ENCODE measurements at regions not wholly inside any gene's neighbourhood (a gene's known extent, or its start where the extent isn't known, plus 50 kb on each side); places are given as distances from the start of the nearest gene placed in this dataset.

DNA sequence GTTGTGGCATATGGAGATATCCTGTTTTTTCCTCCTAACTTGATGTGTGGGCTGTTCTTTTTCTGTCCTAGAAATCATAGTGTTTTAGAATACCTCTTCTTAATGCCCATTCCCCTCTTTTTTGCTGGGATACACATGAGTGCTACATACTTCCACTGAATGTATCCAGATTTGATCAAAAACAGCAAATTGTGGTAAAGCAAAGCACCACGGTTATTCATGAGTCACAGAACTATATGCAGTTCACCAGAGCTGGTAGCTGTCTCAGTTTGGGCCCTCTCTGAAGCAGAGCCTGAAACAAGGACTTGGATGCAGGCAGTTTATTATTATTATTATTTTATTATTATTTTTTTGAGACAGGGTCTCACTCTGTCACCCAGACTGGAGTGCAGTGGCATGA lies 69.9 kb upstream of the CTLA4 start:
- Histone ChIP-seq H3K4me1 (ENCODE audit: insufficient read depth, low read length) (no peaks in the 10 kb centered on the region), H3K27me3 (ENCODE audit: control insufficient read depth in 1 of 2, insufficient read depth in 2 of 2, low read length in 2 of 2) (no peaks in the 10 kb centered on the region), H3K27ac (ENCODE audit: extremely low read length, insufficient read depth, low read length) (no peak overlapping the region), H3K9me3 (ENCODE audit: low read length) (no peaks in the 10 kb centered on the region), H3K4me3 (replicated peaks in 1 of 3; ENCODE audit: insufficient read depth in 1 of 3, low read depth in 2 of 3, low read length in 3 of 3) (no peak overlapping the region), H3K79me2 (ENCODE audit: insufficient read depth, low read length) (no peaks in the 10 kb centered on the region), H2AFZ (ENCODE audit: low read length) (no peak overlapping the region), H4K20me1 (ENCODE audit: insufficient read depth, low read length) (no peaks in the 10 kb centered on the region), H3K4me2 (ENCODE audit: low read depth, low read length) (no peak overlapping the region), H3K9ac (ENCODE audit: insufficient read depth, low read depth, low read length) (no peak overlapping the region), H3K36me3 (replicated peaks in 1 of 2; ENCODE audit: control insufficient read depth in 1 of 2, insufficient read depth in 2 of 2, low read length in 2 of 2) (no peaks in the 10 kb centered on the region)
- in situ Hi-C loops (cut with HindIII; ENCODE audit: extremely low pct_ligation_motif_present, low pct_unique_long_range_greater_than_20kb) (no loop called here), intact Hi-C loops (cut with micrococcal nuclease; ENCODE audit: unreplicated experiment) (no loop called here)
- no peak for ATAC-seq
- no peak for FAIRE-seq
- BruUV-seq (replicated peaks): no TSS peak
- ChIA-PET CTCF (ENCODE audit: low intra/inter-chr PET ratio, low total read pairs) (no interaction called here), POLR2A (interaction anchor here (1.7 kb wide), 1 partner anchor 14 kb away, joined by 5 read pairs; no protein-coding TSS in a partner anchor)
- WGBS (ENCODE audit: low lambda C conversion rate): 79% methylated on average over 1 of the region's 1 CpG
- no peak for DNase-seq (ENCODE audit: low spot score)
- TF ChIP-seq KDM2A (CRISPR knock-in tag; IDR thresholded peaks at IDR 0.05; ENCODE audit: borderline replicate concordance, low read depth) (no peak), ZNF562 (CRISPR knock-in tag; IDR thresholded peaks at IDR 0.05; ENCODE audit: borderline replicate concordance) (no peak), ZNF33A (CRISPR knock-in tag; IDR thresholded peaks at IDR 0.05; ENCODE audit: borderline replicate concordance) (no peak), MAZ (IDR thresholded peaks at IDR 0.05; ENCODE audit: borderline replicate concordance, low read depth, low read length) (no peak), MAZ (CRISPR knock-in tag; IDR thresholded peaks at IDR 0.05; ENCODE audit: low read depth) (no peak), NAIF1 (CRISPR knock-in tag; IDR thresholded peaks at IDR 0.05; ENCODE audit: borderline replicate concordance) (no peak), ZFP90 (CRISPR knock-in tag; IDR thresholded peaks at IDR 0.05; ENCODE audit: borderline replicate concordance) (no peak), DNMT1 (CRISPR knock-in tag; IDR thresholded peaks at IDR 0.05) (no peak), PAX8 (CRISPR knock-in tag; IDR thresholded peaks at IDR 0.05; ENCODE audit: borderline replicate concordance) (no peak), ZFP1 (CRISPR knock-in tag; IDR thresholded peaks at IDR 0.05) (no peak), BORCS8-MEF2B (CRISPR knock-in tag; IDR thresholded peaks at IDR 0.05) (no peak), EP300 (IDR thresholded peaks at IDR 0.05; ENCODE audit: low read depth in 2 of 2, low read length in 2 of 2) (no peak), EP300 (CRISPR knock-in tag; IDR thresholded peaks at IDR 0.05; ENCODE audit: borderline replicate concordance) (no peak)
- TF ChIP-seq, protein P1, sequence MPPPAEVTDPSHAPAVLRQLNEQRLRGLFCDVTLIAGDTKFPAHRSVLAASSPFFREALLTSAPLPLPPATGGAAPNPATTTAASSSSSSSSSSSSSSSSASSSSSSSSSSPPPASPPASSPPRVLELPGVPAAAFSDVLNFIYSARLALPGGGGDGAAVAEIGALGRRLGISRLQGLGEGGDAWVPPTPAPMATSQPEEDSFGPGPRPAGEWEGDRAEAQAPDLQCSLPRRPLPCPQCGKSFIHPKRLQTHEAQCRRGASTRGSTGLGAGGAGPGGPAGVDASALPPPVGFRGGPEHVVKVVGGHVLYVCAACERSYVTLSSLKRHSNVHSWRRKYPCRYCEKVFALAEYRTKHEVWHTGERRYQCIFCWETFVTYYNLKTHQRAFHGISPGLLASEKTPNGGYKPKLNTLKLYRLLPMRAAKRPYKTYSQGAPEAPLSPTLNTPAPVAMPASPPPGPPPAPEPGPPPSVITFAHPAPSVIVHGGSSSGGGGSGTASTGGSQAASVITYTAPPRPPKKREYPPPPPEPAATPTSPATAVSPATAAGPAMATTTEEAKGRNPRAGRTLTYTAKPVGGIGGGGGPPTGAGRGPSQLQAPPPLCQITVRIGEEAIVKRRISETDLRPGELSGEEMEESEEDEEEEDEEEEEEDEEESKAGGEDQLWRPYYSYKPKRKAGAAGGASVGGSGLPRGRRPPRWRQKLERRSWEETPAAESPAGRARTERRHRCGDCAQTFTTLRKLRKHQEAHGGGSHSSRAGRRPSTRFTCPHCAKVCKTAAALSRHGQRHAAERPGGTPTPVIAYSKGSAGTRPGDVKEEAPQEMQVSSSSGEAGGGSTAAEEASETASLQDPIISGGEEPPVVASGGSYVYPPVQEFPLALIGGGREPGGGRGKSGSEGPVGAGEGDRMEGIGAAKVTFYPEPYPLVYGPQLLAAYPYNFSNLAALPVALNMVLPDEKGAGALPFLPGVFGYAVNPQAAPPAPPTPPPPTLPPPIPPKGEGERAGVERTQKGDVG (CRISPR knock-in tag; IDR thresholded peaks at IDR 0.05; ENCODE audit: borderline replicate concordance): no peak
- TF ChIP-seq, protein P2, sequence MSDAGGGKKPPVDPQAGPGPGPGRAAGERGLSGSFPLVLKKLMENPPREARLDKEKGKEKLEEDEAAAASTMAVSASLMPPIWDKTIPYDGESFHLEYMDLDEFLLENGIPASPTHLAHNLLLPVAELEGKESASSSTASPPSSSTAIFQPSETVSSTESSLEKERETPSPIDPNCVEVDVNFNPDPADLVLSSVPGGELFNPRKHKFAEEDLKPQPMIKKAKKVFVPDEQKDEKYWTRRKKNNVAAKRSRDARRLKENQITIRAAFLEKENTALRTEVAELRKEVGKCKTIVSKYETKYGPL (CRISPR knock-in tag; IDR thresholded peaks at IDR 0.05): no peak
- TF ChIP-seq, protein P3, sequence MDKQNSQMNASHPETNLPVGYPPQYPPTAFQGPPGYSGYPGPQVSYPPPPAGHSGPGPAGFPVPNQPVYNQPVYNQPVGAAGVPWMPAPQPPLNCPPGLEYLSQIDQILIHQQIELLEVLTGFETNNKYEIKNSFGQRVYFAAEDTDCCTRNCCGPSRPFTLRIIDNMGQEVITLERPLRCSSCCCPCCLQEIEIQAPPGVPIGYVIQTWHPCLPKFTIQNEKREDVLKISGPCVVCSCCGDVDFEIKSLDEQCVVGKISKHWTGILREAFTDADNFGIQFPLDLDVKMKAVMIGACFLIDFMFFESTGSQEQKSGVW (CRISPR knock-in tag; IDR thresholded peaks at IDR 0.05; ENCODE audit: borderline replicate concordance): no peak
- TF ChIP-seq, protein P4, sequence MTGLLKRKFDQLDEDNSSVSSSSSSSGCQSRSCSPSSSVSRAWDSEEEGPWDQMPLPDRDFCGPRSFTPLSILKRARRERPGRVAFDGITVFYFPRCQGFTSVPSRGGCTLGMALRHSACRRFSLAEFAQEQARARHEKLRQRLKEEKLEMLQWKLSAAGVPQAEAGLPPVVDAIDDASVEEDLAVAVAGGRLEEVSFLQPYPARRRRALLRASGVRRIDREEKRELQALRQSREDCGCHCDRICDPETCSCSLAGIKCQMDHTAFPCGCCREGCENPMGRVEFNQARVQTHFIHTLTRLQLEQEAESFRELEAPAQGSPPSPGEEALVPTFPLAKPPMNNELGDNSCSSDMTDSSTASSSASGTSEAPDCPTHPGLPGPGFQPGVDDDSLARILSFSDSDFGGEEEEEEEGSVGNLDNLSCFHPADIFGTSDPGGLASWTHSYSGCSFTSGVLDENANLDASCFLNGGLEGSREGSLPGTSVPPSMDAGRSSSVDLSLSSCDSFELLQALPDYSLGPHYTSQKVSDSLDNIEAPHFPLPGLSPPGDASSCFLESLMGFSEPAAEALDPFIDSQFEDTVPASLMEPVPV (CRISPR knock-in tag; IDR thresholded peaks at IDR 0.05): no peak
- TF ChIP-seq, protein P5, sequence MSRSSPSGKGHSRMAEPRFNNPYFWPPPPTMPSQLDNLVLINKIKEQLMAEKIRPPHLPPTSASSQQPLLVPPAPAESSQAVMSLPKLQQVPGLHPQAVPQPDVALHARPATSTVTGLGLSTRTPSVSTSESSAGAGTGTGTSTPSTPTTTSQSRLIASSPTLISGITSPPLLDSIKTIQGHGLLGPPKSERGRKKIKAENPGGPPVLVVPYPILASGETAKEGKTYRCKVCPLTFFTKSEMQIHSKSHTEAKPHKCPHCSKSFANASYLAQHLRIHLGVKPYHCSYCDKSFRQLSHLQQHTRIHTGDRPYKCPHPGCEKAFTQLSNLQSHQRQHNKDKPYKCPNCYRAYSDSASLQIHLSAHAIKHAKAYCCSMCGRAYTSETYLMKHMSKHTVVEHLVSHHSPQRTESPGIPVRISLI (CRISPR knock-in tag; IDR thresholded peaks at IDR 0.05; ENCODE audit: borderline replicate concordance): no peak

Data from HepG2 (cell line).